ENCODE measurements at regions not wholly inside any gene's neighbourhood (a gene's known extent, or its start where the extent isn't known, plus 50 kb on each side); places are given as distances from the start of the nearest gene placed in this dataset.

- no peak for DNase-seq (ENCODE audit: insufficient read length, low spot score, missing footprints)
- no peak overlapping the region for H3K4me3 ChIP-seq (ENCODE audit: insufficient read depth, low read length)
Measured at GRCh38 chr5:51185850-51186329, 197.4 kb upstream of the ISL1 start.

GRCh38 chr5:51188001-51188591, 195.2 kb upstream of the ISL1 start:
- Histone ChIP-seq H2AFZ (ENCODE audit: low read length) (no peak overlapping the region), H3K9me3 (ENCODE audit: low read depth, low read length) (peaks cover 1% of the 10 kb centered on the region), H3K4me1 (ENCODE audit: insufficient read depth, low read length) (no peaks in the 10 kb centered on the region), H3K27me3 (ENCODE audit: insufficient read depth, low read length) (no peaks in the 10 kb centered on the region), H3K36me3 (ENCODE audit: insufficient read depth, low read length) (no peaks in the 10 kb centered on the region), H3K27ac (ENCODE audit: low read depth, low read length) (no peak overlapping the region), H3K4me3 (ENCODE audit: insufficient read depth, low read length) (no peak overlapping the region), H4K20me1 (ENCODE audit: insufficient read depth, low read length) (no peaks in the 10 kb centered on the region), H3K79me2 (ENCODE audit: insufficient read depth, low read length) (no peaks in the 10 kb centered on the region), H3K4me2 (ENCODE audit: insufficient read depth, low read length) (no peak overlapping the region)
- no peak for DNase-seq (ENCODE audit: insufficient read length, low spot score, missing footprints)
- no peak for TF ChIP-seq CTCF (IDR thresholded peaks at IDR 0.05; ENCODE audit: extremely low read depth, low read depth, low read length)

More at GRCh38 chr5:51185850-51186329, 197.4 kb upstream of the ISL1 start:
- Histone ChIP-seq H2AFZ (ENCODE audit: low read length) (no peak overlapping the region), H3K79me2 (ENCODE audit: insufficient read depth, low read length) (no peaks in the 10 kb centered on the region), H4K20me1 (ENCODE audit: insufficient read depth, low read length) (no peaks in the 10 kb centered on the region), H3K36me3 (ENCODE audit: insufficient read depth, low read length) (no peaks in the 10 kb centered on the region), H3K4me1 (ENCODE audit: insufficient read depth, low read length) (no peaks in the 10 kb centered on the region), H3K4me2 (ENCODE audit: insufficient read depth, low read length) (no peak overlapping the region), H3K9me3 (ENCODE audit: low read depth, low read length) (no peaks in the 10 kb centered on the region), H3K27ac (ENCODE audit: low read depth, low read length) (no peak overlapping the region), H3K27me3 (ENCODE audit: insufficient read depth, low read length) (no peaks in the 10 kb centered on the region)
- TF ChIP-seq CTCF (IDR thresholded peaks at IDR 0.05; ENCODE audit: extremely low read depth, low read depth, low read length): no peak

GRCh38 chr5:51194671-51195070, 188.6 kb upstream of the ISL1 start:
- no peak for TF ChIP-seq CTCF (IDR thresholded peaks at IDR 0.05; ENCODE audit: extremely low read depth, low read depth, low read length)
- peaks cover 1% of the 10 kb centered on the region for H3K9me3 ChIP-seq (ENCODE audit: low read depth, low read length)
- no peak for DNase-seq (ENCODE audit: insufficient read length, low spot score, missing footprints)
- H3K27ac ChIP-seq (ENCODE audit: low read depth, low read length): no peak overlapping the region
- H3K27me3 ChIP-seq (ENCODE audit: insufficient read depth, low read length): no peaks in the 10 kb centered on the region
- no peaks in the 10 kb centered on the region for H3K79me2 ChIP-seq (ENCODE audit: insufficient read depth, low read length)
- H3K4me3 ChIP-seq (ENCODE audit: insufficient read depth, low read length): no peak overlapping the region
- no peak overlapping the region for H2AFZ ChIP-seq (ENCODE audit: low read length)
- no peak overlapping the region for H3K4me2 ChIP-seq (ENCODE audit: insufficient read depth, low read length)
- no peaks in the 10 kb centered on the region for H3K36me3 ChIP-seq (ENCODE audit: insufficient read depth, low read length)
- no peaks in the 10 kb centered on the region for H4K20me1 ChIP-seq (ENCODE audit: insufficient read depth, low read length)
- no peaks in the 10 kb centered on the region for H3K4me1 ChIP-seq (ENCODE audit: insufficient read depth, low read length)

DNA sequence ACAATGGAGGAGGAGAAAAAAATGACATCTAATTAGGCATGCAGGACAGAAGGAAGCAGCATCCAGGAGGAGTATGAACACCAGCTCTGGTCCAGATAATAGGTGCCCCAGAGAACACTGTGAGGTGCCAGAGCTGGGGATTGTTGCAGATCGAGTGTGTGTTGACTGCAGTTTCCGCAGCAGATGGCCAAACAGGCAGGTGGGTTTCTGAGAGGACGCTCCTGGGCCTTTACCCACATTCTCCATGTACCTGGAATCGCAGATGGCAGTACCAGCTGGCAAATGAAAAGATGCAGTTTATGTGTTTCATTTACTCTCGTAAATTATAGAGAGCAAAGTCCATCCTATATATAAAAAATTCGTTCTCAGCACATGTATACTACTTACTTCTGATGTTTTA, 182.2 kb upstream of the ISL1 start:
- H4K20me1 ChIP-seq (ENCODE audit: insufficient read depth, low read length): no peaks in the 10 kb centered on the region
- H3K36me3 ChIP-seq (ENCODE audit: insufficient read depth, low read length): no peaks in the 10 kb centered on the region
- H3K27ac ChIP-seq (ENCODE audit: low read depth, low read length): no peak overlapping the region
- no peaks in the 10 kb centered on the region for H3K27me3 ChIP-seq (ENCODE audit: insufficient read depth, low read length)
- H3K9me3 ChIP-seq (ENCODE audit: low read depth, low read length): peaks cover 2% of the 10 kb centered on the region
- H3K4me2 ChIP-seq (ENCODE audit: insufficient read depth, low read length): no peak overlapping the region
- H3K4me1 ChIP-seq (ENCODE audit: insufficient read depth, low read length): no peaks in the 10 kb centered on the region
- no peak overlapping the region for H2AFZ ChIP-seq (ENCODE audit: low read length)
- H3K4me3 ChIP-seq (ENCODE audit: insufficient read depth, low read length): no peak overlapping the region
- no peak for DNase-seq (ENCODE audit: insufficient read length, low spot score, missing footprints)
- H3K79me2 ChIP-seq (ENCODE audit: insufficient read depth, low read length): no peaks in the 10 kb centered on the region
- no peak for TF ChIP-seq CTCF (IDR thresholded peaks at IDR 0.05; ENCODE audit: extremely low read depth, low read depth, low read length)

Data from osteoblast (primary cell).